GM21423 (cell line): ENCODE measurements at regions not wholly inside any gene's neighbourhood (a gene's known extent, or its start where the extent isn't known, plus 50 kb on each side); places are given as distances from the start of the nearest gene placed in this dataset.

Experiments
- ATAC-seq: cut with Tn5 transposase; IDR thresholded peaks from one replicate; pipeline ENCODE4 v1.9.1; 2021; ENCODE audit warnings: mild to moderate bottlenecking, moderate library complexity; ENCODE audit not compliant: unreplicated experiment

DNA sequence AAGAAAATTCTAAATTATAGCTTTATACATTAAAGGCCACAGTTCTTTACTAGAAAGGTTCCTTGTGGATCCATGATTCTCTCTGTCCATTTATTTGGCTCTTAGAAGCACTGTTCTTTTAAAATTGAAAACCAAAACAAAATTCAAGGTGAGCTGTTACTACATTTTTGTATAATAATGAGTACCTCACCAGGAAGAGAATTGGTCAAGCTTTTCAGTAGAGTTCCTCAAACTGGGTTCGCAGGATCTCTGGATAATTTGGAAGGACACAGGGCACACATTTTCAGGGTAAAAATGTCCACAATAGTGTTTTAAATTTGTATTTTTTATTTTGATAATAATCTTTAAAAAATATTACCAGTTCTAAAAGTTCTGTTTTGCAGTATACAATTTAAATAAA lies 93.0 kb downstream of the PPP1R3A start:
- ATAC-seq: no peak

GRCh38 chr7:113824117-113824823 lies 94.5 kb downstream of the PPP1R3A start:
- no peak for ATAC-seq

DNA sequence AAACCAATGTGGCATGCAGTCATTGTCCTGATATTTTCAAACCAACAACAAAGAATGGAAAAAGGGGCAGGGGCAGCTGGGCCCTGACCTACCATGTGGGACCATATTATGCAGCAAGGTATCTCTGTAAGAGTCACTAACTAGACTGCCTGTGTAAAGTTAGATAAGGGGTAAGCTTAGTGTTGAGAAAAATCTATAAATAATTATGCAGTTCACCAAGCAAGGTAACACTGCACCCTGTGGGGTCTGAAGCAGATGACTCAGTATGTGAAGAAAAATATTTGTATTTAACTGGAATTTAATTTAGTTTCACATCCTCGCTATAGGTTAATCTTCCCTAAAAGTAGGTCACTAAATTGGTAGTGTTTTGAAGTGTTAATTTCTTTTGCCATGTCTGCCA lies 99.3 kb downstream of the PPP1R3A start:
- no peak for ATAC-seq

DNA sequence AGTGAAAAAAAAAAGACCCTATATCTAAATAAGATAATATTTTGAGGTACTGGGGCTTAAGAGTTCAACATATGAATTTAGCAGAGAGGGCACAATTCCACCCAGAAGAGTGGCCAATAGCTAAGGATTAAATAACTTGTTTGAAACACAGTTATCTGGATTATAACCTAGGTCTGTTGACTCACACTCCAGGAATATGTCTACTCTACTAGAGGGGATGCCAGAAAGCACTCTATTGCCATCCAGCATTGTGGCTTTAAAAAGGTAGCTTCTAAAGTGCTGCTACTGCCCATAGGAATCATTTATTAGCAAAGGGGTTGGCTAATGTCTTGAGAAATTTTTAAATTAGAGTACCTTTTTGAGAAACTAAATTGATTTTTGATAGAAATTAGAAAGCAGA lies 102.2 kb downstream of the PPP1R3A start:
- ATAC-seq: no peak

DNA sequence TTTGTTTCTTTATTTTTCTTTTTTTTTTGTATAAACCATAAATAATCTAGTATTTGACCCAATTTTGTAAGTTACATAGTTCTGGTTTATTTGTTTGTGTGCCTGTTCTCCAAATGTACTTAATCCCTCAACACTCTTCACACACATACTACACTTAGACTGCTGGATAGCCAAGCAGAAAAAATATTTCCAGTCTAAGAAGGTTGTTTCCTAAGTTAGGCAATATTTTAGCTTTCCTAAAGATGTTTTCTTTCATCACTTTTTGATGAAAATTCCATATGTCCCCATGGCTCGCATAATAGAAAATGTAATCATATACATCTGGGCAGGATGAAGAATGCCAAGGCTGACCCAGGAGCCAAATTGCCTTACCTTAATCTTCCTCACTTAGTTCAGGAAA lies 105.3 kb downstream of the PPP1R3A start:
- no peak for ATAC-seq

DNA sequence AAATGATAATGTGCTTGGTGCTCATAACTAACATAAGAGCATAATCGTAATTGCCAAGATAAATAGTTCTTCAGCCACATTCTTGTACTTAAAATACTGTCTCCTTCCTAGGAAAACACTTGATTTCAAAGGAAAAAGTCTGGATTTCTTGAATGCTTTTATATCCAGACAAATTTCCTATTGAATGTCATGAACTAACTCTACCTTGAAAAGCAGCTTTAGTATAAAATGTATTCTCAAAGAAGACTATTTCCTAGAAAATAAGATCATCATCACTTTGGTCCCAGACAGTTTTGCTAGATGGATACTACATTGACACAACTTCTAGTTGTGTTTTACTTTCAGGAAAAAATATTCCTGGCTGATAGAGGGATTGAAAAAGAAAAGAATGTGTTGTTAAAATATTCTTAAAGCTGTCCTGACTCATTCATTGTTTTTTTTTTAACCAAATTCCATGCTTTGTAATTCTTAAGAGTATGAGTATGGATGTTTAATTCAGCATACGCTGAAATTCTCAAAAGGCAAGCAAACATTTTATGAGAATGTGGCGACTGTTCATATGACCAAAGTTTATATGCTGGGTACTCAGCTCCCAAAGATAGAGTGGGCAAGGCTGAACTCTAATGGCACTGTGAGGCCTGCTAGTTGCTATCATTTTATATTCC lies 106.1 kb downstream of the PPP1R3A start:
- ATAC-seq: no peak

GRCh38 chr7:113810080-113810744 lies 108.6 kb downstream of the PPP1R3A start:
- no peak for ATAC-seq

DNA sequence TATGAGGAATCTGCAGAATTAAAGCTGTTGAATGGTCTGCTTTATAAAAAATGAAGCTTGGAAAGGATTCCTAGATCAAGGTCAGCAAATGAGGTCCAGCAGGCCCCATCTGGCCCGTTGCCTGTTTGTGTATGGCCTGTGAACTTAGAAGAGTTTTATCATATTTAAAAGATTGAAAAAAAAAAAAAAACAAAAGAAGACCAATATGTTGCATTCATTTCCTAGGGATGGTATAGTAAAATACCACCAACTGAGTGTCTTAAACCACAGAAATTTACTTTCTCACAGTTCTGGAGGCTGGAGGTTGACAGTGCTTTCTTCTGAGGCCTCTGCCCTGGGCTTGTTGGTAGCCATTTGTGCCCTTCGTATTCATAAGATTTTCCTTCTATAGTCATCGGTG lies 109.2 kb downstream of the PPP1R3A start:
- ATAC-seq: no peak

DNA sequence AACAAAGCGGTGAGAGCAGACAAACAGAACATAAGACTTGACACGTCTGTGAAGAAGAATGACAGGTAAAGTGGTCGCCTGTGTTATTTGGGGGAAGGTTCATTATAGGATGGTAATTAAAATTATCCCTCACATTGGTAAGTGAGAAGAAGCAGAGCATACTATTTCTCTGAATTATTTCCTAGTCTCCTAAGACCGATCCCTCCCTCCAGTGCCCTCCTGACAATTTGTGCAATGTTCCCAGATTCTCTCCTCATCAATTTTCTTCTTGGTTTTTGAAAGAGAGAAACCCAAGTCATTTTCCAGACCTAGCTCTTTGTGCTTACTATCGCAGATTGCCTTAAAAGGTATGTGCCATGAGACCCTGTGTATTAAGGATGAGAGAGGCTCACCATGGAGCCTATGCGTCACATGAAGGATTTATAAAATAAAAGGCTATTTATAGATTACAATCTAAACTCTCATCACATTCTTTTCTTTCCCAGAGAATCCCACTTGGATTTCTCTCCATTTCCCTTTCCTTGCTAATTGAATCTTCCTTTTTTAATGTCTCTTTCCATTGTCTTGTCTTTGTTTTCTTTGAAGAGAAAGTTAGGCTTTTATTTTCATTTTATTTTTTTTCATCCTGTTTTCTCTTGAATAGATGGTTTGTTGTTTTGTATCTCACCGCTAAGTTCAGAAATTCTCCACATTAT lies 112.0 kb downstream of the PPP1R3A start:
- ATAC-seq: no peak

GRCh38 chr7:113805976-113806375 lies 112.8 kb downstream of the PPP1R3A start:
- no peak for ATAC-seq

DNA sequence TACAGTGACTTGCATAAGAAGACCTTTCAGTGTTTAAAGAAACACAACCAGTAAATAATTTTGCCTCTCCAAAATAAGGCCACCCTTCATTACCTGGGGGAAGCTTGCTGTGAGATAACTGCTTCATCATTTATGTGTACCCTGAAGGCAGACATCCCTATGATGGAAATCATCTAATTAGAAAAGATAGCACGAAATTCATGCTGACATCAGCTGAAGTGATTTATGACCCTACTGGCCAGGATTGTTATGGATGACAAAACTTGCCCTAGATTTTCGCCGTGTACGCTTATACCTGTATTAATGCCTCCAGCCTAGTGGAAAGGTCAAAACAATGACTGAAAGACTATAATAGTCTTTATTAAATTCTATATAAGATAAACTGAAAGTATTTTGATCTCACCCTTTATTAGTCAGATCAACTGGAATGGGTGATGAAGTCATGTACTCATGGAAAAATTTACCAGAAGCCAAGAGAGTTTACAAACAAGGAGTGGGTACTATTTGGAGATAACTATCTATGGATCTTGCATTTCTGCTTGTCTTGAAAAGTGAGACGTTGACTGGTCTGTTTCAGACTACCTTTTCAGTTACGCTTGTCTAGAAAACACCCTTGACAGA lies 114.2 kb downstream of the PPP1R3A start:
- ATAC-seq: no peak

GRCh38 chr7:113801751-113802150 lies 117.1 kb downstream of the PPP1R3A start:
- ATAC-seq: no peak

GRCh38 chr7:113800826-113801225 lies 118.0 kb downstream of the PPP1R3A start:
- no peak for ATAC-seq

GRCh38 chr7:113799896-113800295 lies 118.9 kb downstream of the PPP1R3A start:
- ATAC-seq: peak; percentile 95

DNA sequence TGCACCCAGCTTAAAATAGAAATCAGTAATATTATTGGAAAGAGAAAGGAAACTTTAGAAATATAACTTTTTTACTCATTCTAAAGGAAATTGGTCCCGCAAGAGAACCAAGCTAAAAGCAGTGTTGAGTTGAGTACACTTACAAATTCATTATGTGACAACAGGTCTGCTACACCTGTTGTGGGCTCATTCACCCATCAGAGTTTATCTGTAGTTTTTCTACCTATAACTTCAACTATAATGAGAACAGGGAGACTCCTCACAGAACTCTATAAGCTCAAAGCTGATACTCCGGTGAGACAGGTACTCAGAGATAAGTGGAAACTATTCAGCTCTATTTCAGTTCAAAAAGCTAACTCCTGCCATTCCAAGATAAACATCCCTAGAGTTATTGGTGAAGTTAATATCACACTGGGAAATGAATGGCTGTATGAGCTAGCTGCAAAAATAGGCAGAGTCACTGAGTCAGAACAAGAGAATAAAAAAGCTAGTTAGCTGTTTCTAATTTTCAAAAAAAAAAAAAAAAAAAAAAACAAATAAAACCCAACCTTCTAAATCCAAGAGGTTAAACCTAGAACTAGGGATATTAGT lies 121.3 kb downstream of the PPP1R3A start:
- ATAC-seq: no peak

- no peak for ATAC-seq
These were observed 122.3 kb downstream of the PPP1R3A start for GRCh38 chr7:113796557-113796956.

GRCh38 chr7:113794573-113794972 lies 124.2 kb downstream of the PPP1R3A start:
- ATAC-seq: no peak

- no peak for ATAC-seq
These were observed 125.6 kb downstream of the PPP1R3A start for GRCh38 chr7:113793171-113793570.

DNA sequence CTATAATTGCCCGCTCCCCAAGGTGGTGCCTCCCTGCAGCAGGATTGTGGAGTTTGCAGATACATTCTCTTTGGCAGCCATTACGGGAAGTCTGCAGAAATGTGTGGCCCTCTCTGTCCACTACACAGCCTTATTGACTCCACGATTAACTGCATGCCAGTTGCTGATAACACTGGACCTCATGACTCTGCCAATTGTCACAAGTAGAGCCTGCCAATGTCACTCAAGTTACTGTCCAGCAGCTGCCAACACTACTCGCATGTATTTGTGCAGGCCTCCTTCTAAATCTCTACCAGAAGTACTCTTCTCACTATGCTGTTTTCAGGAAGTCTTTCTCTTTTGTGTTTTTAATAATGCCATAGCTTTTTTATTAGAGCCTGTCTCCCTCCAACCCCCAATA lies 128.8 kb downstream of the PPP1R3A start:
- ATAC-seq: no peak

GRCh38 chr7:113787106-113787505 lies 131.7 kb downstream of the PPP1R3A start:
- no peak for ATAC-seq

GRCh38 chr7:113784956-113785355 lies 133.9 kb downstream of the PPP1R3A start:
- ATAC-seq: no peak
